ENCODE measurements at regions not wholly inside any gene's neighbourhood (a gene's known extent, or its start where the extent isn't known, plus 50 kb on each side); places are given as distances from the start of the nearest gene placed in this dataset.
A peak's percentile ranks its signal among the peaks of the same experiment; 100 is the strongest.

- H2BK120ac ChIP-seq (ENCODE audit: low read depth, low read length, poor library complexity, severe bottlenecking): no peak overlapping the region
- H4K20me1 ChIP-seq (ENCODE audit: control insufficient read depth, insufficient read depth, insufficient read length): no peaks in the 10 kb centered on the region
- no peak overlapping the region for H3K18ac ChIP-seq (ENCODE audit: insufficient read length, low read depth, low read length)
- H3K79me1 ChIP-seq (ENCODE audit: insufficient read depth, low read depth, low read length, poor library complexity, severe bottlenecking): no peaks in the 10 kb centered on the region
- TF ChIP-seq CTCF (conservative IDR thresholded peaks at IDR 0.05): no peak
- H3K4ac ChIP-seq (ENCODE audit: low read depth, low read length): no peak overlapping the region
- H2AK5ac ChIP-seq (ENCODE audit: insufficient read length, low read length): no peak overlapping the region
- H3K27me3 ChIP-seq (ENCODE audit: insufficient read depth, low read length): no peaks in the 10 kb centered on the region
- H3K56ac ChIP-seq (ENCODE audit: insufficient read length, low read depth, low read length): no peak overlapping the region
- no peak overlapping the region for H4K5ac ChIP-seq (ENCODE audit: insufficient read length, low read depth, low read length)
- no peaks in the 10 kb centered on the region for H3K79me2 ChIP-seq (ENCODE audit: insufficient read depth, low read length)
- no peak overlapping the region for H4K8ac ChIP-seq (replicated peaks; ENCODE audit: insufficient read length, low read depth, low read length)
- H3K4me1 ChIP-seq (ENCODE audit: insufficient read depth, low read length): no peaks in the 10 kb centered on the region
- peaks cover 9% of the 10 kb centered on the region for H3K27me3 Mint-ChIP-seq (ENCODE audit: low read depth)
- H3K36me3 Mint-ChIP-seq (ENCODE audit: insufficient read depth in 1 of 3, low read depth in 3 of 3): peaks cover 12 to 32% (median 12%) of the 10 kb centered on the region in 3 experiments
- H3K14ac ChIP-seq (ENCODE audit: insufficient read depth, low read length): no peak overlapping the region
- no peak overlapping the region for H2BK12ac ChIP-seq (ENCODE audit: insufficient read length, low read depth, low read length)
- DNase-seq: peak; percentile 17
- no peak overlapping the region for H3K9ac ChIP-seq (ENCODE audit: extremely low read depth, insufficient read length, low read length)
- no peaks in the 10 kb centered on the region for H3K23me2 ChIP-seq (ENCODE audit: insufficient read length, low read depth, low read length, poor library complexity, severe bottlenecking)
- H3K23ac ChIP-seq (ENCODE audit: insufficient read length, low read depth, low read length): no peak overlapping the region
- no peak overlapping the region for H3K4me2 ChIP-seq (ENCODE audit: insufficient read depth, insufficient read length, low read length)
- WGBS (ENCODE audit: extremely low coverage, insufficient read length, low lambda C conversion rate): no CpG with 5 or more reads among the region's 17 CpGs
- no peak overlapping the region for H2AFZ ChIP-seq (ENCODE audit: low read length)
- no peak overlapping the region for H2BK15ac ChIP-seq (ENCODE audit: low read depth, low read length)
- no peak overlapping the region for H3K27ac Mint-ChIP-seq
- no peak overlapping the region for H2BK5ac ChIP-seq (ENCODE audit: insufficient read length, low read length)
- no peak overlapping the region for H3K27ac ChIP-seq (ENCODE audit: insufficient read length, low read depth, low read length)
- H3K9me3 ChIP-seq (ENCODE audit: control insufficient read depth, low read depth, low read length): peaks cover 7% of the 10 kb centered on the region
- peaks cover 36 to 40% of the 10 kb centered on the region in 2 experiments for H3K9me3 Mint-ChIP-seq
- no peak overlapping the region for H4K91ac ChIP-seq (ENCODE audit: insufficient read length, low read depth, low read length)
- no peak overlapping the region for H2BK20ac ChIP-seq (ENCODE audit: low read depth, low read length, poor library complexity, severe bottlenecking)
- H3T11ph ChIP-seq (ENCODE audit: low read length): no peak overlapping the region
- H3K4me1 Mint-ChIP-seq: peaks cover 8 to 26% of the 10 kb centered on the region in 2 experiments; a peak in 3 of 4 replicates
- no peak overlapping the region for H3K4me3 Mint-ChIP-seq
Observed at GRCh38 chr4:184273166-184274147, 55.8 kb upstream of the ENPP6 start.
